Caki2 (cell line): ENCODE measurements at regions not wholly inside any gene's neighbourhood (a gene's known extent, or its start where the extent isn't known, plus 50 kb on each side); places are given as distances from the start of the nearest gene placed in this dataset.

Experiments
- DNase-seq: peaks from one replicate; pipeline ENCODE4 v3.0.0-alpha.2; 2015; ENCODE audit warnings: low read depth
- in situ Hi-C: cut with HindIII; loops from 2 replicates; pipeline ENCODE4 v1.10.0; 2016; ENCODE audit warnings: low sequenced_read_pairs, low pct_unique_long_range_greater_than_20kb, mixed read lengths

DNA sequence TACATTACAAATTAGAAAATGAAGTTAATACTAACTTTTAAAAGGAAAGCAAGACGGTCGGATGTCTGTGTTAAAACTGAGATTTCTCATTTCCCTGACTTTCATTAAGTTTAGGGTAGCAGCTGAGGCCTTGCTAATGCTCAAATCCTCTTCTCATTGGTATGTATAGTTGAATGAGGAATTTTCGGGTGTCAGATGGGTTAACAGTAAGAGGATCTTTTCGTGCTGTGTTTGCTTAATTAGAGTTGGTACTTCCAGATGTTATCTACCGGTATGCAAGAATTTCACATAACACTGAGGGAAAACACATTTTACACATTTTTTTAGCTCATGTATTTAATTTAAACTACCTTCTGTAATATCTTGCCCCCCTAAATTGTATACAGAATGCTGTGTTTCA lies 168.2 kb upstream of the CTNND2 start:
- in situ Hi-C loops, result no loop called here

DNA sequence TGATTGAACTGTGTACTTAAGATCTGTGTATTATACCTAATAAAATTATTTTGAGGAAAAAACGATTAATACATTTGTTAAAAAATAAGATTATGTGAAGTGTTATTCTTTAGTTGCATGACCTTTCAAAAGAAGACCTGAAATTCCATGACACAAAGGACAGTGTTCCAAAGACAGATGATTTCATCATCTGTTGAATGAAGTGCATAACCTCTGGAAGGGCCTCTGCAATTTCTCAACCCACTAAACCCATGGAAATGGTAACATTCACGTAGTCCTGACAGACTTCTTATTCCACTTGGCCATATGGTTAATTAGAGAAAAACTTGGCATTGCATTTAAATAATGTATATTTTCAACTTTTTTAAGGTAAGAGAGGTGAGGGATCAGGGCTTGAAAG lies 167.2 kb upstream of the CTNND2 start:
- in situ Hi-C loops, result no loop called here
- DNase-seq, result no peak

More for the DNA sequence above, 168.2 kb upstream of the CTNND2 start:
- DNase-seq, result no peak

DNA sequence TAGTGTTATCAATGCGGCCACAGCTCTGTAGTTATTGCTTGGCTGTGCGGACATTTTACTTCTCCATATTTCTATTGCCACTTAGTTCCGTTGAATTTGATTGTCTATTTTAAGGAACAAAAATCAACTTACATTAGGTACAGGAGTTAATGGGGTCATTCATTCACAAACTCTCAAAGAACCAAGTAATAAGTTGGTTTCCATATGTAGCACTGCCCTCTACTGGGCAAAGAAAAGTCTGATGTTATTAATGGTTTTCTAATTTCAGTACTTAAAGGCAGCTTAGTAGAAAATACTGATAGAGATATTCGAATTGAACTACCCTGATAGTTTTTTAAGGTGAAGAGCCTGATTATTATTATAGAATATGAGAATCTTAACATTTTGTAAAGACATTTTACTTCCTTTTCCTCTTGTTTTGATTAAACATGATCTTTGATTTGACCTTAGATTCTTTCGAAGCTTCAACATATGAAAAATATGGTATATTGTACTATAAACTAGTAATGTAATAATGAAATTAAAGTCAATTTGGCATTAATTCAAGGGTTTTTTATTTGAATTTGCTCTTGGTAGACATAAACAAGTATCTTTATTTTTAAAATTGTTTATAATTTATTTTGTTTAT lies 119.5 kb upstream of the CTNND2 start:
- in situ Hi-C loops, result no loop called here
- peak; percentile 19 for DNase-seq

DNA sequence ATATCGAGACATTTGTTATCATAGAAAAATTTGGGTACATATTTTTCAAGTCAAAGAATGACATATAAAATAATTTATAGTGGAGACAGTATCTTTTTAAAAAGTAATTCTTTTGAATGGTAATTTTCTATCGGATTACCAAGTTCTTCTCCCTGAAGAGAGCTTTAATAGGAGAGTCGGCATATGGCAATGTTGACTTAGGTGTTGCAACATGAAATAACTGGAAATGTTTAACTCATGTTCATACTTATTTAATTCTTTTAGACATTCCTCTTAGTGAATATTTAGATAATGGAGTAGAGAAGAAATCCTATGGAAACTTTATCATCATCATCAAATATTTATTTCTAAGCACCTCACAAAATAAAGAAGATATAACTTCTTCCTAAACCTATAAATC lies 118.2 kb upstream of the CTNND2 start:
- no peak for DNase-seq
- in situ Hi-C loops, result no loop called here

DNA sequence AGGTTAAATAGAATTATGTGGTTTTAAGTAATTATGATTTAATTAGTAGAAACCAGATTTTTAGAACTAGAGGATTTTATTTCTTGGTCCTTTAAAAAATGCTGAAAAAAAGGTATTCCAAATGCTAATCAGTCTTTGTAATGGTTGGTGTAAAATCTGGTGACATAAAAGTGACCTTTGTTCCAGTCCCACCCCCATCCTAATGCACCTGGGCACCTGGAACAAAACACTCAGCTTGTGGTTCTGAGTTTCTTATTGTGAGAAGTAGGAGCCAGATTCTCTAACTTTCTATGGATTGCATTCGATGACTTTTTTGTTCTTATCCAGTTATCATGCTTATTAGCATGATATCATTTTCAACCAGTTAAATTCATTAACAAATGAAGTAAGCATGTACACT lies 115.1 kb upstream of the CTNND2 start:
- no peak for DNase-seq
- in situ Hi-C loops, result no loop called here

DNA sequence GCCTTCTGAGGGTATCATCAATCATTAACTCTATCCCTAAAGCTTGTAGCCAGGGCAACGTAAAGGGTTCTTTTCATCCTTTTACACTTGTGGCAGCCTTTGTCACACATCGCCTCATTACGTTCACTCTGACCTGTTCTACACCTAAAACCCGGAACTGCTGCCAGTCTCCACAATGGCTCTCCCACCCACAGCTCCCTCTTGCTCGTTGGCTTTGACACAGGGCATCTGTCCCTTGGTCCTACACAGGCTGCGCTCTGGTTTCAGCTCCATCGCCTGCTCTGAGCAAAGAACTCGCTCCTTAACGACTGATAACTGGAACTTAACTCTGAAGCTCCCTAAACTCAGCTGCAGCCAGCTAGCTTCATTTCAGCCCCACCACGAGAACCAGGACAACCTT lies 112.8 kb upstream of the CTNND2 start:
- in situ Hi-C loops, result no loop called here
- no peak for DNase-seq

DNA sequence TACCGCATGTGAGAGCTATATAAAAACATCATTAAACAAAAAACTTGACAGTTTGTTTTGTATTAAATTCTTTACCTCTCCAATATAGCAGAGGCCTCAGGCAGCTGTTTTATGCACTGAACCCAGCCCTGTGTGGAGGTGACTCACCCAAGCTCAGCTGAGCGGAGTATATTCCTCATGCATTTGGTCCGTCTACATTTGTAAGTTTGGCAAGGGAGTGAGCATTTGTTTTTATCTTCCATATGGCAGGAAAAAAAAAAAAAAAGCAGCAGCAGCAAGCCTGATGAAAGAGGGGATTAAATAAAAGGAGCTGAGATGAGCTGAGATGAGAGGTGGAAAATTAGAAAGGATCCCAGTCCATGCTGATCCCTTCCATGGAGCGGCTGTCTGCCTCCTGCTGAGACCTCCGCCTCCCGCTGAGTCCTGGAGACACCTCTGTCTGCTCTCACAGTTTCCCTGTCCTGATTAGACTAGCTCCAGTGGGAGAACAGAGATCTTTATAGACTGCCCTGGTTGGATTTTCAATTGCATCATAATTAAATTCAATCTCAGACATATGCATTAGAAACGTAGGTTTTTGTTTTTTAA lies 112.0 kb upstream of the CTNND2 start:
- in situ Hi-C loops, result no loop called here

DNA sequence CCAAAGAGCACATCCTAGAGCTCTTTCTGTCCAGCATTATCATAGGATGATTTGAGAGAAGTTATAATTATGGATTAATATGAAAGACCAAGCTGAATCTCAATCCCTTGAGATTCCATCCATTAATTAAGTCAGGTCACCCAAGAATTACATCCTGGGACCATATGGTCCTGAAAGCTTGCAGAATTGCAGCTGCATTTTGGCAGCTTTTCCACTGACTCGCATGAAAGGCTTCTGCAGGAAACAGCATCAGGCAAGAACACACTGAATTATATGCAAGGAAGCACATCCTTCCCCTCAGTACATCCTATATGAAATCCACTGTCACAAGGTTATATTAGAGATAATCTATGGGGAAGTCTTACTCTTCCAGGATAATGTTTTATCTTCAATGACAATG lies 109.1 kb upstream of the CTNND2 start:
- in situ Hi-C loops, result no loop called here
- no peak for DNase-seq

More for the DNA sequence above, 112.0 kb upstream of the CTNND2 start:
- DNase-seq, result no peak

DNA sequence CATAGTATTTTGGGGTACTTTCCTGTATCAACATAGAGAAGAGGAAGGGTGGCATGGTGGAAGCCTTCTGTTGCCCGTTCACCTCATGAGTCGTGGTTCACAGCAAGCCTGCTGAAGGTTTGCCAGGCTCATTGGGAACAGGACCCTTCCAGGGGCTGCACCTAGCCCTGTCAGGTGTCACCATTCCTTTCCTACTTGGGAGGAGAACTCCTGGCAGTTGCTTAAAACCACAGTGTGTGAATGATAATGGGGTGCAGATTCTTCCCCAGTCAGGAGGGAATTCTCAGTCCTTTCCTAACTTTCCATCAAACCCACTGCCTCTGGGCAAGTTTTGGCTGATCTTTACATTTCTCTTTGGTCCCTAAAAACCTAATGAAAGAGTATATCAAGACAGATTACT lies 99.4 kb upstream of the CTNND2 start:
- DNase-seq, result no peak
- in situ Hi-C loops, result no loop called here

DNA sequence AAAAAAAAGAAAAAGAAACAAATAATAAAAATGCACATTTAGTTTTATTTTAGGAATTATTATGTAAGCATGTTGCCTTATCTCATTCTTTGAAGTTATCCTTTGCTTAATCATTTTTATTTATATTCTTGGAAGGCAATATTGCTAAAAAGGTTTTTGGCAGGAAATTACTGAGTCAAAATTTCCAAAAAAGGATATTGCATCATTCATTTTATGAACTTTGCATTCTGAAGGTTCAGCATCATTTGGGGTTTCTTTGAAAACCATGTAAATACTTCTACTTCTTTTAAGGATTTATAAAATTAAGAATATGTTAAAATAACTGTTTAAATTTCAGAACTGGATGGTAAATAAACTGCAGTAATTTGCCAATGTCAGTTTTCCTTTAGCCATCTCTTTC lies 94.2 kb upstream of the CTNND2 start:
- DNase-seq, result no peak
- in situ Hi-C loops, result no loop called here

DNA sequence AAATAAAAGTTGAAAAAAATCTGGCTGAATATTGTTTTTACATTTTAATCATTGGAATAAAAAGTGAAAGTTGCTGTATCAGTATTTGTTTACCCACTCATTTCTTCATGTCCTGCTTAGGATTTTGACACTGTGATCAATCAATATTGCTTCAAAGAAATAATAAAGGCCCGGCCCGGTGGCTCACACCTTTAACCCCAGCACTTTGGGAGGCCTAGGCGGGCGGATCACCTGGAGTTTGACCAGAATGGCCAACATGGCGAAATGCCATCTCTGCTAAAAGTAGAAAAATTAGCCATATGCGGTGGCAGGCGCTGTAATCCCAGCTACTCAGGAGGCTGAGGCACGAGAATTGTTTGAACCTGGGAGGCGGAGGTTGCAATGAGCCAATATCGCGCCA lies 93.7 kb upstream of the CTNND2 start:
- in situ Hi-C loops, result no loop called here
- DNase-seq, result no peak

DNA sequence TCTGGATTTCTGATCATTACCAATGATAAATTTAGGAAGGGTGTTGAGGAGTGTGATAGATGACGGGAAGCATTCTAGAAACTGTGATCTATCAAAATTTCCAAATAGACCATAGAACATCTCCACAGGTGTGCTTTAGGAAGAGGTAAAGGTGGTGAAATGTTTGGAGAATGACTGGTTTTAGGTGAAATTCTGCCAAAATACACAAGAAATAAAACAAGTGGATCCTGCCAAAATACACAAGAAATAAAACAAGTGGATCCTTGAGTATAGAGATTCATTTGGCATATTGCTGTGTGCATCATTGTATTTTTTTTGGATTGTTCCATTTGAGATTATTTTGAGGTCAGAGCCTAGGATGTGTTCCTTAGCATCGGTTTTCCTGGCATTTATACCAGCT lies 88.3 kb upstream of the CTNND2 start:
- no peak for DNase-seq
- in situ Hi-C loops, result no loop called here

DNA sequence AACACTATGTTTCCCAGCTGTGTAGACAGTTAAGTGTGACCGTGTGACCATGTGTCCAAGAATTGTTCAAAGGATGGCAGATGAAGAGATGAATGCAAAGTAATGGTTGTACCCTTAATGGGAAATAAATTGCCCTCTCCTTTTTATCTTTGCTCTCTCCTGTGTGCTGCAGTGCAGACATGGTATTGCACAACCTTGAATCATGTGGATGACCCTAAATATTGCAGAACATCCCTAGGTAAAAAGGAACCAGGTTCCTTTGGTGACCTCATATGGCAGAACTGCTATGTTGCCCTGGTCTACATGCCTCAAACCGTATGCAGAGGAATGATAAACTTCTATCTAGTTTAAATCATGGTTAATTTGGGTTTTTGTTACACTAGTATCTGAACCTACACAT lies 81.7 kb upstream of the CTNND2 start:
- in situ Hi-C loops, result no loop called here
- DNase-seq, result no peak

DNA sequence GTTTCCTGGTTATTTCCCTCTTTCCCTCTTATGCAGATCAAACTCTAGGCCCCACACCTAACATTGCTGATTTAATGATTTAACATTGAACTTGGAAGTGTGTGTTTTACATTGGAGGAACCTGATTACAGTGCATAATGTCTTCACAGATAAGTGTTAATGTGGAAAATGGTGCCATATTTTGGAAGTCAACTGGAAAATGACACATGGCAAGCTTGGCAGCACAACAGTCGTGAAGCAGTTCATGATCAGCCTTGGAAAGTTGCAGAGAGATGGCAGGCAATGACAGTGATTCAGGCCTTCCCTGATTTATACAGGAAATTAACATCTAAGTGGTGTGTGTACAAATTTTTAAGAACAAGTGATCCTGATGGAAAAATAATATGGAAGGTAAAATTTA lies 80.0 kb upstream of the CTNND2 start:
- in situ Hi-C loops, result no loop called here

DNA sequence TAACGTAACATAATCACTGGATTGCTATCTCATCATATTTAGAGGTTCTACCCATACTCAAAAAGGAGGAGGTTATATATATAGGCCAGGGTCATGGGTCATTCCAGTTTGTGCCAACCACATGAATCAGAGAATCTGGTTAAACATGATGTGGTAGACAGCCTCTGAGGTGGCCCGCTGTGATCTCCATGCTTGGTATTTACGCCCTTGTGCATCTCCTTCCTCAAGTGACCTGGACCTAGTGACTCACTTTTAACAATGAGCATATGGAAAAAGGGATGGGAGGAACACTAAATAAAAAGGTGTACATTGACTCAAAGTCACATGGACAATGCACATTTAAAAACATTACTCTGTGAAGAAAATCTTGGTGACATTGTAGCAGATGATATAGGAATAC lies 77.7 kb upstream of the CTNND2 start:
- in situ Hi-C loops, result no loop called here
- DNase-seq, result no peak

More for the DNA sequence above, 80.0 kb upstream of the CTNND2 start:
- DNase-seq, result no peak

DNA sequence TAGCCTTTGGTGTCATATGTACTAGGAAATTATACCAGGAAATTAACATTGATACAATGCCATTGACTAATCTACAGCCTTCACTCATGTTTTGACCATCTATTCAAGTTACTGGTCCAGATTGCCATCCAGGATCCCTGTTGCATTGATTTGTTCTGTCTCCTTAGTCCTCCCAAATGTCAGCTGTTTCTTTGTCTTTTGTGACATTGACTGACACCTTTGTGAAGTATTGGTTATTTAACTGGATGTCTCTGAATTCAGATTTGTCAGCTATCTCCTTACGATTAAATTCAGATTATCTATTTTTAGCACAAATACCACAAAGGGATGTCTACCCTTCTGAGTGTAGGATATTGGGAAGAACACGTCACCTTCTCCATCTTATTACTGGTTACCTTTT lies 73.7 kb upstream of the CTNND2 start:
- in situ Hi-C loops, result no loop called here

DNA sequence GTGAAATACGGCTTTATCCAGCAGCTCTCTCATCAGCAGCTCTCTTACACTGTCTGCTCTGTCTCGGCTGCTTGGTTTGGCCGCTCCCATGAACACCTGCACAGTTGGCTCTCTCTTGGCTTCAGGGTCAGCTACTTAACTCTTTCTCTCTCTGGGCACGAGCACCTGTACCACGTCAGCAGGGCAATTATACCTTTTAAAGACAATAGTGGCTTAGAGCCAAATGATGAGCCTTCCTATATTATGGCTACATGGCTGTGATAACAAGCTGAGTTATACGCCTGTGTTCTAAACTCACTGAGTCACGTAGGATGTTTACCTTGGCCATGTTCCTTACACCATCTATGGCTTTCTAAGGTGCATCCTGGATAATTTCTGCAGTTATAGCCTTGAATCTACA lies 69.2 kb upstream of the CTNND2 start:
- no peak for DNase-seq
- in situ Hi-C loops, result no loop called here

More for the DNA sequence above, 73.7 kb upstream of the CTNND2 start:
- no peak for DNase-seq

DNA sequence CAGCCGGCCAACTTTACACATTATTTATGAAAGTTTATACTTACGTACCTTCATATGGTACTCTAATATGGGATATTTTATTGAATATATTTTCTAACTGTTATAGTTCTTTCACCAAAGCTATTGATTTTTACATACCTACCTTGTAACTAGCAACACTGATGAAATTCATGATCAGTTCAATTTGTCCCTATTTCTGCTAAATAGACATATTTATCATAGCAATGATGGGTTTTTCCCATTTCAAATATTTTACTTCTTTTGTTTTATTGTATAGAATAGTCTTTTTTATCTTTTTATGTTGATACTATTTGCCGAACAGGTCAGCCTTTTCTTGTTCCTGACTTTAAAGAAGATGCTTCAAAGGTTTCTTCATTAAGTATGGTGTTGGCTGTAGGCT lies 59.0 kb upstream of the CTNND2 start:
- in situ Hi-C loops, result no loop called here

DNA sequence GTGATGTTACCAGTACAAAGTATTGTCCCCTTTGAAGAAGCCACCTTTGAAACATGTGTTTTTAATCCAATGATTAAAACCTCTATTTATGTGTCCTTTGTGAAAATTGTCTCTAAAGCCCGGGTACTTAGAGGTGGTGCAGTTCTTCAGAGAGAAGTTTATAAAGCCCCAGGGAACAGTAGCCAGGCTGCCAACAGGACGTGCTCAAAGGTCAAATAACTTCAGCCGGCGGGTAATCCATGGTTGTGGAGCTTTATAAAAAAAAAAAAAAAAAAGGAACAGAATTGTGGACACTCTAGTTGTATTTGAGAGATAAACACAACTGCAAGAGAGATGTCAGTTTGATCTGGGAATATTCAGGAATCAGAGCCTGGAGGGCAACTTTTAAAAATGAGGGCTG lies 57.9 kb upstream of the CTNND2 start:
- no peak for DNase-seq
- in situ Hi-C loops, result no loop called here

More for the DNA sequence above, 59.0 kb upstream of the CTNND2 start:
- no peak for DNase-seq

DNA sequence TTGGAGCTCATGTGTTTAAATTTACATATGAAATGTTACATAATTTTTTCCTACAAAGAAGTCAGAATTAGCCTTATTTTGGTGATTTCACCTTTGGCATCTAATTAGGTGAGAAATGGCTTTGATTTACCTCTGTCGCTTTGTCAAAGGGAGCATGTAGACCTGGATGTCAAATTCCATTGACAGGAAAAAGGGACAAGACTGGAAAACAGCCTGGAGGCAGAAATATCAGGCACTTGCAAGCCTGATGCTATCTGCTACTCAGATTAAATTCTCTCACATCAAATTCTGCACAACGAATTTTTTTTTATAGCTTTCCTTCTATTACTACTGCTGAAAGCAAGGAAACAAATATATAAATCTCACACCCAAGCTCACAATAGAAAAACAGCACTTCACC lies 54.1 kb upstream of the CTNND2 start:
- no peak for DNase-seq
- in situ Hi-C loops, result no loop called here
